ENCODE measurements at regions not wholly inside any gene's neighbourhood (a gene's known extent, or its start where the extent isn't known, plus 50 kb on each side); places are given as distances from the start of the nearest gene placed in this dataset.

GRCh38 chr4:82043809-82044137, 330.0 kb downstream of the HNRNPD start:
- DNase-seq (ENCODE audit: low spot score), result no peak
- no peak for TF ChIP-seq CTCF (IDR thresholded peaks at IDR 0.05; ENCODE audit: extremely low read depth, missing control alignments)

- DNase-seq (ENCODE audit: low spot score), result no peak
- no peak for TF ChIP-seq CTCF (IDR thresholded peaks at IDR 0.05; ENCODE audit: extremely low read depth, missing control alignments)
Measured at GRCh38 chr4:82043081-82043808, 330.5 kb downstream of the HNRNPD start.

- TF ChIP-seq CTCF (IDR thresholded peaks at IDR 0.05; ENCODE audit: extremely low read depth, missing control alignments), result no peak
- DNase-seq (ENCODE audit: low spot score), result no peak
Measured at GRCh38 chr4:82042042-82042441, 331.7 kb downstream of the HNRNPD start.

- no peak for DNase-seq (ENCODE audit: low spot score)
- TF ChIP-seq CTCF (IDR thresholded peaks at IDR 0.05; ENCODE audit: extremely low read depth, missing control alignments), result no peak
Measured at GRCh38 chr4:82038936-82039335, 334.9 kb downstream of the HNRNPD start.

- no peak for TF ChIP-seq CTCF (IDR thresholded peaks at IDR 0.05; ENCODE audit: extremely low read depth, missing control alignments)
- no peak for DNase-seq (ENCODE audit: low spot score)
Measured at GRCh38 chr4:82036181-82036580, 337.6 kb downstream of the HNRNPD start.

- no peak for DNase-seq (ENCODE audit: low spot score)
- no peak for TF ChIP-seq CTCF (IDR thresholded peaks at IDR 0.05; ENCODE audit: extremely low read depth, missing control alignments)
Measured at GRCh38 chr4:82034878-82035277, 338.9 kb downstream of the HNRNPD start.

- no peak for TF ChIP-seq CTCF (IDR thresholded peaks at IDR 0.05; ENCODE audit: extremely low read depth, missing control alignments)
- no peak for DNase-seq (ENCODE audit: low spot score)
Measured at GRCh38 chr4:82033862-82034261, 339.9 kb downstream of the HNRNPD start.
